SK-N-SH (cell line): ENCODE measurements at regions not wholly inside any gene's neighbourhood (a gene's known extent, or its start where the extent isn't known, plus 50 kb on each side); places are given as distances from the start of the nearest gene placed in this dataset.

Source experiments
- CTCF ChIA-PET: fragments of 300-600, 350-600 bp; formaldehyde crosslinking; extraction: SDS; loops from one replicate; lab custom pipeline; 2021; lab: Yijun Ruan, JAX
- POLR2A ChIA-PET: fragments of 350-600 bp; sonication (Branson Sonifier 250); formaldehyde crosslinking; extraction: SDS; loops from one replicate; lab custom pipeline; 2020; ENCODE audit warnings: antibody characterized with exemption, inconsistent platforms; lab: Yijun Ruan, JAX
- DNase-seq: peaks from one replicate; pipeline ENCODE4 v3.0.0; 2012
- H2AFZ ChIP-seq: fragments of 200-600 bp; sonication (generic); 2 replicates; pipeline ENCODE4 v1.8.1; 2016; ENCODE audit warnings: antibody characterized with exemption, mild to moderate bottlenecking, low read depth
- H3F3A ChIP-seq: fragments of 200-600 bp; sonication (generic); replicated peaks from 2 replicates; pipeline ENCODE3; 2016; ENCODE audit warnings: antibody characterized with exemption, mild to moderate bottlenecking; ENCODE audit not compliant: insufficient read depth
- H3K27ac ChIP-seq, 2 experiments: fragments of 200-500 bp in 1 of 2; fragments of 200-600 bp in 1 of 2; sonication (Bioruptor generic) in 1 of 2; sonication (generic), shearing (Covaris generic) in 1 of 2; 2 replicates each; pipeline versions ENCODE4 v1.5.1 to v1.6.1; 2014 to 2016; ENCODE audit warnings: low read depth in 2 of 2, inconsistent platforms in 1 of 2, low read length in 1 of 2, mild to moderate bottlenecking in 1 of 2, mixed read lengths in 1 of 2
- H3K27me3 ChIP-seq: fragments of 200-600 bp; sonication (generic), shearing (Covaris generic); 2 replicates; pipeline ENCODE4 v1.6.1; 2016; ENCODE audit warnings: mixed run types; ENCODE audit not compliant: insufficient read depth
- H3K36me3 ChIP-seq, 2 experiments: fragments of 200-500 bp in 1 of 2; fragments of 200-600 bp in 1 of 2; sonication (Bioruptor generic) in 1 of 2; sonication (generic) in 1 of 2; replicated peaks in 1 of 2; 2 replicates each; pipeline versions ENCODE3 to v1.5.1; 2014 to 2016; ENCODE audit warnings: low read length in 1 of 2, mild to moderate bottlenecking in 1 of 2; ENCODE audit not compliant: insufficient read depth in 2 of 2, control insufficient read depth in 1 of 2
- H3K4me1 ChIP-seq, 2 experiments: fragments of 200-500 bp in 1 of 2; fragments of 200-600 bp in 1 of 2; sonication (Bioruptor generic) in 1 of 2; sonication (generic), shearing (Covaris generic) in 1 of 2; 2 replicates each; pipeline versions ENCODE4 v1.5.1 to v1.6.1; 2014 to 2016; ENCODE audit warnings: low read depth in 1 of 2, low read length in 1 of 2, mixed run types in 1 of 2; ENCODE audit not compliant: insufficient read depth in 2 of 2, control insufficient read depth in 1 of 2
- H3K4me2 ChIP-seq: fragments of 200-600 bp; sonication (generic), shearing (Covaris generic); 2 replicates; pipeline ENCODE4 v1.6.1; 2017; ENCODE audit warnings: mixed run types
- H3K4me3 ChIP-seq, 2 experiments: fragments of 200-500 bp in 1 of 2; fragments of 200-600 bp in 1 of 2; sonication (Bioruptor generic) in 1 of 2; sonication (generic), shearing (Covaris generic) in 1 of 2; 2 replicates each; pipeline versions ENCODE4 v1.5.1 to v1.8.1; 2014 to 2016; ENCODE audit warnings: low read depth in 2 of 2, inconsistent platforms in 1 of 2, low read length in 1 of 2, mild to moderate bottlenecking in 1 of 2, mixed read lengths in 1 of 2, moderate library complexity in 1 of 2
- H3K79me2 ChIP-seq: fragments of 200-600 bp; sonication (generic); 2 replicates; pipeline ENCODE4 v1.8.1; 2017; ENCODE audit warnings: mild to moderate bottlenecking; ENCODE audit not compliant: insufficient read depth
- H3K9ac ChIP-seq: fragments of 200-600 bp; sonication (generic); 2 replicates; pipeline ENCODE4 v1.6.1; 2017; ENCODE audit warnings: mixed run types
- H3K9me2 ChIP-seq: fragments of 200-600 bp; sonication (generic); 2 replicates; pipeline ENCODE4 v1.6.1; 2017; ENCODE audit warnings: mixed run types
- H3K9me3 ChIP-seq: fragments of 200-600 bp; sonication (generic); 2 replicates; pipeline ENCODE4 v1.6.1; 2017; ENCODE audit warnings: mixed run types, mild to moderate bottlenecking, moderate library complexity
- H4K20me1 ChIP-seq: fragments of 200-600 bp; sonication (generic); 2 replicates; pipeline ENCODE4 v1.6.1; 2017; ENCODE audit warnings: mild to moderate bottlenecking, mixed run types; ENCODE audit not compliant: insufficient read depth
- ELF1 ChIP-seq: IDR thresholded peaks from 2 replicates; pipeline ENCODE4 v1.4.0; 2012
- EP300 ChIP-seq, 2 experiments: IDR thresholded peaks; 2 replicates each; pipeline versions ENCODE4 v1.4.0 to v1.6.1; 2012; ENCODE audit warnings: borderline replicate concordance in 1 of 2, low read depth in 1 of 2, low read length in 1 of 2
- EZH2phosphoT487 ChIP-seq: fragments of 200-600 bp; sonication (generic); IDR thresholded peaks from 2 replicates; pipeline ENCODE4 v1.6.1; 2017; ENCODE audit warnings: low read depth, mixed run types, mild to moderate bottlenecking, antibody characterized with exemption, moderate library complexity, borderline replicate concordance
- FOSL2 ChIP-seq: IDR thresholded peaks from 2 replicates; pipeline ENCODE4 v1.4.0; 2012; ENCODE audit warnings: low read depth, mild to moderate bottlenecking, moderate library complexity, borderline replicate concordance
- FOXJ3 ChIP-seq: sonication (generic); formaldehyde crosslinking; IDR thresholded peaks from 2 replicates; pipeline ENCODE4 v1.5.1; 2020; ENCODE audit warnings: mild to moderate bottlenecking, missing genetic modification reagents
- GABPA ChIP-seq: IDR thresholded peaks from 2 replicates; pipeline ENCODE4 v1.4.0; 2012; ENCODE audit warnings: low read depth, mild to moderate bottlenecking
- MAX ChIP-seq: IDR thresholded peaks from 2 replicates; pipeline ENCODE4 v1.4.0; 2012; ENCODE audit warnings: low read depth
- MEF2A ChIP-seq: IDR thresholded peaks from 2 replicates; pipeline ENCODE4 v1.4.0; 2012; ENCODE audit warnings: low read depth, borderline replicate concordance
- NRF1 ChIP-seq: IDR thresholded peaks from 2 replicates; pipeline ENCODE4 v1.6.1; 2012; ENCODE audit warnings: low read depth, mild to moderate bottlenecking, low read length
- POLR2AphosphoS5 ChIP-seq: IDR thresholded peaks from 2 replicates; pipeline ENCODE4 v1.6.1; 2012; ENCODE audit warnings: low read depth, low read length
- REST ChIP-seq: IDR thresholded peaks from 2 replicates; pipeline ENCODE4 v1.6.1; 2012; ENCODE audit warnings: mild to moderate bottlenecking, low read depth, low read length, moderate library complexity
- RFX5 ChIP-seq: IDR thresholded peaks from 2 replicates; pipeline ENCODE4 v1.6.1; 2012; ENCODE audit warnings: mild to moderate bottlenecking, improper control_type of control experiment, low read length
- SMC3 ChIP-seq: IDR thresholded peaks from 2 replicates; pipeline ENCODE4 v1.6.1; 2012; ENCODE audit warnings: low read depth, low read length, improper control_type of control experiment
- TEAD4 ChIP-seq: IDR thresholded peaks from 2 replicates; pipeline ENCODE4 v1.4.0; 2012; ENCODE audit warnings: mild to moderate bottlenecking, borderline replicate concordance; ENCODE audit not compliant: insufficient read depth
- USF1 ChIP-seq: IDR thresholded peaks from 2 replicates; pipeline ENCODE4 v1.4.0; 2012; ENCODE audit warnings: low read depth, borderline replicate concordance
- YY1 ChIP-seq: IDR thresholded peaks from 2 replicates; pipeline ENCODE4 v1.4.0; 2012; ENCODE audit warnings: low read depth, mild to moderate bottlenecking
- ZBTB33 ChIP-seq: IDR thresholded peaks from 2 replicates; pipeline ENCODE4 v1.4.0; 2012; ENCODE audit warnings: low read depth, borderline replicate concordance
- WGBS: methylation state at CpG from one replicate; pipeline ENCODE4 v1.1.6; 2017; ENCODE audit warnings: low lambda C conversion rate; 5-methylcytosine and 5-hydroxymethylcytosine counted together

- Histone ChIP-seq H3K9me2 (no peaks in the 10 kb centered on the region), H3K27me3 (peaks cover 4% of the 10 kb centered on the region; the same call in 1 of the 2 replicates), H3K9ac (no peak overlapping the region), H3K4me3 (no peak overlapping the region), H3F3A (no peaks in the 10 kb centered on the region), H4K20me1 (no peaks in the 10 kb centered on the region), H3K36me3 (no peaks in the 10 kb centered on the region), H3K79me2 (no peaks in the 10 kb centered on the region), H2AFZ (no peak overlapping the region), H3K4me1 (no peaks in the 10 kb centered on the region), H3K9me3 (no peaks in the 10 kb centered on the region), H3K27ac (no peak overlapping the region), H3K4me2 (no peak overlapping the region)
- CTCF ChIA-PET, result interaction anchor here (1.1 to 3.9 kb wide), 3 partner anchors 15 to 205 kb away, joined by 3 to 17 read pairs (median 4); no protein-coding TSS in a partner anchor
- WGBS, result 47% methylated on average over 1 of the region's 1 CpG
- POLR2A ChIA-PET, result no interaction called here
- TF ChIP-seq ZBTB33 (no peak), FOXJ3 (CRISPR knock-in tag) (no peak), GABPA (no peak), RFX5 (no peak), MAX (no peak), SMC3 (no peak), EP300 (IDR thresholded peaks at IDR 0.05; ENCODE audit: borderline replicate concordance in 1 of 2, low read depth in 1 of 2, low read length in 1 of 2) (no peak)
- no peak for DNase-seq
Measured at GRCh38 chr17:27396045-27396444, 60.2 kb upstream of the KSR1 start.

GRCh38 chr17:27396941-27397340 is 59.3 kb upstream of the KSR1 start:
- Histone ChIP-seq H3K4me3 (no peak overlapping the region), H2AFZ (no peak overlapping the region), H4K20me1 (no peaks in the 10 kb centered on the region), H3F3A (no peaks in the 10 kb centered on the region), H3K36me3 (no peaks in the 10 kb centered on the region), H3K4me1 (no peaks in the 10 kb centered on the region), H3K9me2 (no peaks in the 10 kb centered on the region), H3K4me2 (no peak overlapping the region), H3K9ac (no peak overlapping the region), H3K27ac (no peak overlapping the region), H3K27me3 (peaks cover 7% of the 10 kb centered on the region; the same call in 1 of the 2 replicates), H3K9me3 (no peaks in the 10 kb centered on the region), H3K79me2 (no peaks in the 10 kb centered on the region)
- ChIA-PET CTCF (interaction anchor here (1.1 to 3.9 kb wide), 4 partner anchors 16 to 204 kb away, joined by 3 to 17 read pairs (median 6); no protein-coding TSS in a partner anchor), POLR2A (no interaction called here)
- WGBS, result 0% methylated on average over 1 of the region's 1 CpG
- no peak for DNase-seq
- TF ChIP-seq FOSL2 (no peak), MEF2A (no peak), TEAD4 (no peak), SMC3 (no peak), USF1 (no peak), NRF1 (no peak), POLR2AphosphoS5 (no peak), GABPA (no peak), FOXJ3 (CRISPR knock-in tag) (no peak), REST (no peak), YY1 (no peak), EZH2phosphoT487 (no peak), MAX (no peak), ZBTB33 (no peak), RFX5 (no peak), ELF1 (no peak)
